ENCODE measurements at regions not wholly inside any gene's neighbourhood (a gene's known extent, or its start where the extent isn't known, plus 50 kb on each side); places are given as distances from the start of the nearest gene placed in this dataset.

GRCh38 chr3:13265016-13265415 lies 155.1 kb downstream of the NUP210 start:
- TF ChIP-seq CTCF (IDR thresholded peaks at IDR 0.05 in 8 of 11, conservative IDR thresholded peaks at IDR 0.05 in 3 of 11), result no peak
- TF ChIP-seq POLR2AphosphoS5 (IDR thresholded peaks at IDR 0.05), result no peak
- TF ChIP-seq POLR2A (IDR thresholded peaks at IDR 0.05), result no peak

All from spleen (tissue), 7 donors.